GM23248 (cell line): ENCODE measurements at regions not wholly inside any gene's neighbourhood (a gene's known extent, or its start where the extent isn't known, plus 50 kb on each side); places are given as distances from the start of the nearest gene placed in this dataset.

Source experiments
- DNase-seq: peaks from one replicate; pipeline ENCODE4 v3.0.0-alpha.2; 2015
- H2AFZ ChIP-seq: fragments of 200-600 bp; sonication (generic); 2 replicates; pipeline ENCODE4 v1.6.1; 2016; ENCODE audit warnings: antibody characterized with exemption
- H3F3A ChIP-seq: fragments of 200-600 bp; sonication (generic); 2 replicates; pipeline ENCODE4 v1.6.1; 2016; ENCODE audit warnings: mild to moderate bottlenecking, antibody characterized with exemption, mixed run types; ENCODE audit not compliant: insufficient read depth
- H3K27ac ChIP-seq: fragments of 200-600 bp; sonication (generic); 2 replicates; pipeline ENCODE4 v1.5.1; 2016; ENCODE audit warnings: mild to moderate bottlenecking
- H3K27me3 ChIP-seq: fragments of 200-600 bp; sonication (generic); replicated peaks from 2 replicates; pipeline ENCODE4 v1.6.1; 2016; ENCODE audit warnings: mild to moderate bottlenecking; ENCODE audit not compliant: insufficient read depth
- H3K36me3 ChIP-seq: fragments of 200-600 bp; sonication (generic); 2 replicates; pipeline ENCODE4 v1.6.1; 2016; ENCODE audit warnings: low read depth, mild to moderate bottlenecking
- H3K4me1 ChIP-seq: fragments of 200-600 bp; sonication (generic); 2 replicates; pipeline ENCODE4 v1.6.1; 2016; ENCODE audit warnings: mild to moderate bottlenecking; ENCODE audit not compliant: insufficient read depth
- H3K4me2 ChIP-seq: fragments of 200-600 bp; sonication (generic); one replicate; pipeline ENCODE4 v1.6.1; 2016; ENCODE audit warnings: mild to moderate bottlenecking; ENCODE audit not compliant: unreplicated experiment
- H3K4me3 ChIP-seq: fragments of 200-600 bp; sonication (generic); 2 replicates; pipeline ENCODE4 v1.5.1; 2016; ENCODE audit warnings: mild to moderate bottlenecking
- H3K79me2 ChIP-seq: fragments of 200-600 bp; sonication (generic); 2 replicates; pipeline ENCODE4 v1.6.1; 2016; ENCODE audit warnings: mild to moderate bottlenecking; ENCODE audit not compliant: insufficient read depth
- H3K9ac ChIP-seq: fragments of 200-600 bp; sonication (generic); 2 replicates; pipeline ENCODE4 v1.6.1; 2016; ENCODE audit warnings: mild to moderate bottlenecking
- H3K9me2 ChIP-seq: fragments of 200-600 bp; sonication (generic); 2 replicates; pipeline ENCODE4 v1.6.1; 2016; ENCODE audit warnings: mixed run types, mild to moderate bottlenecking, moderate library complexity; ENCODE audit not compliant: insufficient read depth
- H3K9me3 ChIP-seq: fragments of 200-600 bp; sonication (generic); one replicate; pipeline ENCODE4 v1.6.1; 2017; ENCODE audit warnings: low read depth
- H4K20me1 ChIP-seq: fragments of 200-600 bp; sonication (generic); 2 replicates; pipeline ENCODE4 v1.6.0; 2016; ENCODE audit not compliant: insufficient read depth
- EZH2 ChIP-seq: fragments of 200-600 bp; sonication (generic); IDR thresholded peaks from 2 replicates; pipeline ENCODE4 v1.6.1; 2018; ENCODE audit warnings: antibody characterized with exemption, mild to moderate bottlenecking; ENCODE audit not compliant: insufficient read depth, poor library complexity, severe bottlenecking
- EZH2phosphoT487 ChIP-seq: fragments of 200-600 bp; sonication (generic); IDR thresholded peaks from 2 replicates; pipeline ENCODE4 v1.6.1; 2018; ENCODE audit warnings: antibody characterized with exemption, moderate library complexity, mild to moderate bottlenecking, low read depth; ENCODE audit not compliant: insufficient read depth
- in situ Hi-C: fragments of 300-500 bp; cut with MboI; formaldehyde crosslinking; loops from 2 replicates; pipeline ENCODE4 v1.15.0; 2020

- in situ Hi-C loops: no loop called here
- Histone ChIP-seq H3K79me2 (no peaks in the 10 kb centered on the region), H3K9me3 (no peaks in the 10 kb centered on the region), H3F3A (no peaks in the 10 kb centered on the region), H3K36me3 (no peaks in the 10 kb centered on the region), H2AFZ (no peak overlapping the region), H3K27ac (no peak overlapping the region), H3K4me1 (no peaks in the 10 kb centered on the region), H3K4me2 (no peak overlapping the region), H4K20me1 (no peaks in the 10 kb centered on the region), H3K4me3 (no peak overlapping the region), H3K9ac (no peak overlapping the region), H3K27me3 (no peaks in the 10 kb centered on the region), H3K9me2 (no peaks in the 10 kb centered on the region)
- TF ChIP-seq EZH2: no peak
- no peak for TF ChIP-seq EZH2phosphoT487
- no peak for DNase-seq
Observed at GRCh38 chrX:151513472-151513871, 50.0 kb upstream of the PASD1 start.
